ENCODE measurements at regions not wholly inside any gene's neighbourhood (a gene's known extent, or its start where the extent isn't known, plus 50 kb on each side); places are given as distances from the start of the nearest gene placed in this dataset.

- H3K79me2 ChIP-seq (ENCODE audit: control insufficient read depth, insufficient read depth, low read length), result no peaks in the 10 kb centered on the region
- TF ChIP-seq EZH2 (IDR thresholded peaks at IDR 0.05; ENCODE audit: low read length) (no peak), CTCF (optimal IDR thresholded peaks at IDR 0.05 in 1 of 3, IDR thresholded peaks at IDR 0.05 in 1 of 3, conservative IDR thresholded peaks at IDR 0.05 in 1 of 3; ENCODE audit: extremely low read depth in 1 of 3, insufficient read depth in 2 of 3, low read length in 3 of 3) (no peak)
- H3K27me3 ChIP-seq (ENCODE audit: control insufficient read depth, extremely low read depth, insufficient read depth, low read length), result no peaks in the 10 kb centered on the region
- no peak overlapping the region for H3K27ac ChIP-seq (ENCODE audit: control insufficient read depth, insufficient read depth, low read length)
- DNase-seq (ENCODE audit: low read depth, low spot score), result no peak
- dilution Hi-C loops (cut with MboI; ENCODE audit: extremely low pct_ligation_motif_present, low sequenced_read_pairs), result no loop called here
- H3K9me1 ChIP-seq (ENCODE audit: control insufficient read depth, extremely low read depth, insufficient read depth, low read length), result no peaks in the 10 kb centered on the region
- FAIRE-seq, result no peak
- no peak overlapping the region for H3K4me3 ChIP-seq (ENCODE audit: control insufficient read depth in 2 of 3, extremely low read depth in 1 of 3, insufficient read depth in 2 of 3, low read depth in 1 of 3, low read length in 3 of 3)
- H4K20me1 ChIP-seq (ENCODE audit: control insufficient read depth, extremely low read depth, insufficient read depth, low read length), result no peaks in the 10 kb centered on the region
- H3K36me3 ChIP-seq (ENCODE audit: control insufficient read depth in 2 of 2, extremely low read depth in 1 of 2, insufficient read depth in 2 of 2, low read length in 2 of 2), result no peaks in the 10 kb centered on the region
- H3K4me1 ChIP-seq (ENCODE audit: control insufficient read depth, extremely low read depth, insufficient read depth, low read length), result no peaks in the 10 kb centered on the region
- no peak overlapping the region for H3K9ac ChIP-seq (ENCODE audit: control insufficient read depth, extremely low read depth, insufficient read depth, low read length)
- no peaks in the 10 kb centered on the region for H3K9me3 ChIP-seq (ENCODE audit: control insufficient read depth, low read depth, low read length)
- no peak overlapping the region for H3K4me2 ChIP-seq (ENCODE audit: control insufficient read depth, extremely low read depth, insufficient read depth, low read depth, low read length)
- H2AFZ ChIP-seq (ENCODE audit: control insufficient read depth, low read length), result no peak overlapping the region
These were observed 54.0 kb upstream of the TACR3 start for GRCh38 chr4:103773691-103774231.

Small RNA genes lying in the stretch of these regions (small RNA-seq; reads per million reads assigned to genes)
- gene RNU6-635P (ENCODE audit: insufficient read length in 3 of 3, low read depth in 3 of 3, low replicate concordance in 1 of 3), result 0 reads per million in 3 experiments
